ENCODE measurements at regions not wholly inside any gene's neighbourhood (a gene's known extent, or its start where the extent isn't known, plus 50 kb on each side); places are given as distances from the start of the nearest gene placed in this dataset.
A peak's percentile ranks its signal among the peaks of the same experiment; 100 is the strongest.

GRCh38 chr6:105592329-105592728, 189.4 kb upstream of the PREP start:
- Histone ChIP-seq H3K27me3 (ENCODE audit: control insufficient read depth, insufficient read depth, low read length) (no peaks in the 10 kb centered on the region), H3K4me3 (ENCODE audit: low read depth, low read length) (no peak overlapping the region), H3K36me3 (ENCODE audit: control insufficient read depth, insufficient read depth, low read length) (no peaks in the 10 kb centered on the region)
- peak; percentile 91 for DNase-seq (ENCODE audit: low read depth)
- TF ChIP-seq CTCF (IDR thresholded peaks at IDR 0.05; ENCODE audit: insufficient read depth, low read length, severe bottlenecking) = no peak
- no peak for FAIRE-seq

GRCh38 chr6:105591053-105591452, 188.2 kb upstream of the PREP start:
- Histone ChIP-seq H3K27me3 (ENCODE audit: control insufficient read depth, insufficient read depth, low read length) (no peaks in the 10 kb centered on the region), H3K36me3 (ENCODE audit: control insufficient read depth, insufficient read depth, low read length) (no peaks in the 10 kb centered on the region), H3K4me3 (ENCODE audit: low read depth, low read length) (no peak overlapping the region)
- TF ChIP-seq CTCF (IDR thresholded peaks at IDR 0.05; ENCODE audit: insufficient read depth, low read length, severe bottlenecking) = no peak
- no peak for FAIRE-seq
- DNase-seq (ENCODE audit: low read depth) = peak; percentile 89

- TF ChIP-seq CTCF (IDR thresholded peaks at IDR 0.05; ENCODE audit: insufficient read depth, low read length, severe bottlenecking) = no peak
- FAIRE-seq (no peak), DNase-seq (ENCODE audit: low read depth) (no peak)
- H3K27me3 ChIP-seq (ENCODE audit: control insufficient read depth, insufficient read depth, low read length) = no peaks in the 10 kb centered on the region
- no peaks in the 10 kb centered on the region for H3K36me3 ChIP-seq (ENCODE audit: control insufficient read depth, insufficient read depth, low read length)
- no peak overlapping the region for H3K4me3 ChIP-seq (ENCODE audit: low read depth, low read length)
Observed at GRCh38 chr6:105588123-105588710, 185.3 kb upstream of the PREP start.

GRCh38 chr6:105587349-105588122, 184.7 kb upstream of the PREP start:
- no peak for FAIRE-seq
- no peaks in the 10 kb centered on the region for H3K36me3 ChIP-seq (ENCODE audit: control insufficient read depth, insufficient read depth, low read length)
- no peaks in the 10 kb centered on the region for H3K27me3 ChIP-seq (ENCODE audit: control insufficient read depth, insufficient read depth, low read length)
- peak; percentile 70 for DNase-seq (ENCODE audit: low read depth)
- no peak overlapping the region for H3K4me3 ChIP-seq (ENCODE audit: low read depth, low read length)
- TF ChIP-seq CTCF (IDR thresholded peaks at IDR 0.05; ENCODE audit: insufficient read depth, low read length, severe bottlenecking) = no peak

GRCh38 chr6:105578179-105578707, 175.4 kb upstream of the PREP start:
- Histone ChIP-seq H3K27me3 (ENCODE audit: control insufficient read depth, insufficient read depth, low read length) (no peaks in the 10 kb centered on the region), H3K36me3 (ENCODE audit: control insufficient read depth, insufficient read depth, low read length) (no peaks in the 10 kb centered on the region), H3K4me3 (ENCODE audit: low read depth, low read length) (no peak overlapping the region)
- no peak for FAIRE-seq
- no peak for DNase-seq (ENCODE audit: low read depth)
- TF ChIP-seq CTCF (IDR thresholded peaks at IDR 0.05; ENCODE audit: insufficient read depth, low read length, severe bottlenecking) = no peak

All from bronchial epithelial cell (primary cell).